NCI-H69 (cell line): ENCODE measurements at regions not wholly inside any gene's neighbourhood (a gene's known extent, or its start where the extent isn't known, plus 50 kb on each side); places are given as distances from the start of the nearest gene placed in this dataset.
"Not testable (repeated sequence)": the region's sequence is repeated elsewhere in the genome, so short reads cannot be mapped to it uniquely, and the experiment has no call there.

Experiments
- DNase-seq: peaks from one replicate; lab custom pipeline; 2025; lab: John Stamatoyannopoulos, UW

- no peak for DNase-seq
Measured at GRCh38 chr13:37295573-37295972, 190.1 kb upstream of the CSNK1A1L start.

DNA sequence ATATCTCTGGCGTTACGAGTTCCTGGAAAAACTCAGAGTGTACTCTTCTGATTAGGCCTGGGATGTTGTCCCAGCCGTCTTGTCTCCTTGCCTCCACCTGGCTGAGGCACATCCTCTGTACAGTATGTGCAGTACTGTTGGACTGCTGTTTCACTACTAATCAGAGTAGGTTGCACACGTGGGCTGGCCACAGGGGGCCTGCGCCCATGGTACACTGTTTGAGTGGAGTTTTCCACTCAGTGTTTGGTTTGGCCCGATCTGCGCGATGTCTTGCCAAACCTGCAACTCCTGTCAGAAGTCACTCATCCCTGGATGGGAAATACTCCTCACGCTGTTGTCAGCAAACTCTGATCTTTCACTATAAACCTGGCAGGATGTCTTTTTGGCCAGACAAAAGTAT lies 189.6 kb upstream of the CSNK1A1L start:
- DNase-seq = no peak

- DNase-seq = no peak
Measured at GRCh38 chr13:37294472-37294871, 189.0 kb upstream of the CSNK1A1L start.

DNA sequence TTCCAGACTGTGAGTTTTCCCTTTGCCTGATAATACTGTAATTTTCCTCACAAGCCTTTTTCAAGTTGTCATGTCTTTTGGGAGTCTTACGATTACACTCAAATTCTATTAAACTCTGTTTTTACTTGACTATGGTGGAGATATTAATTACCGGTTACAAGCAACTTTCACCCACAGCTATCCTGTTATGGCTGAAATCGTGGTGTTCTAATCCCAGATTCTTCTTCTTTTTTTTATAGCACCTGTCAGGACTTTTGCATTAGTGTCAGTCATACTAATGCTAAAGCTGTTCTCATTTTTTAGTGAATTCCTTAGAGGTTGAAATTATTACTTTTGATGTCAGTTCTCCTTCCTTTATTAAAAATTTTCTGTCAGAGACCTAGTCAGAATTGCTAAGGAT lies 187.8 kb upstream of the CSNK1A1L start:
- DNase-seq = no peak

GRCh38 chr13:37290716-37291505 lies 185.4 kb upstream of the CSNK1A1L start:
- DNase-seq = no peak

- DNase-seq = no peak
Measured at GRCh38 chr13:37289212-37289935, 183.9 kb upstream of the CSNK1A1L start.

GRCh38 chr13:37288057-37288720 lies 182.7 kb upstream of the CSNK1A1L start:
- DNase-seq = no peak

DNA sequence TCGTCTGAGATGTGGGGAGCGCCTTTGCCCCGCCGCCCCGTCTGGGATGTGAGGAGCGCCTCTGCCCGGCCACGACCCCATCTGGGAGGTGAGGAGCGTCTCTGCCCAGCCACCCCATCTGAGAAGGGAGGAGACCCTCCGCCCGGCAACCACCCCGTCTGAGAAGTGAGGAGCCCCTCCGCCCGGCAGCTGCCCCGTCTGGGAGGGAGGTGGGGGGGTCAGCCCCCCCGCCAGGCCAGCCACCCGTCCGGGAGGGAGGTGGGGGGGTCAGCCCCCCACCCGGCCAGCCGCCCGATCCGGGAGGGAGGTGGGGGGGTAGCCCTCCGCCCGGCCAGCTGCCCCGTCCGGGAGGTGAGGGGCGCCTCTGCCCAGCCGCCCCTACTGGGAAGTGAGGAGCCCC lies 174.8 kb upstream of the CSNK1A1L start:
- DNase-seq = not testable (repeated sequence)

GRCh38 chr13:37277435-37278144 lies 172.1 kb upstream of the CSNK1A1L start:
- DNase-seq = no peak

DNA sequence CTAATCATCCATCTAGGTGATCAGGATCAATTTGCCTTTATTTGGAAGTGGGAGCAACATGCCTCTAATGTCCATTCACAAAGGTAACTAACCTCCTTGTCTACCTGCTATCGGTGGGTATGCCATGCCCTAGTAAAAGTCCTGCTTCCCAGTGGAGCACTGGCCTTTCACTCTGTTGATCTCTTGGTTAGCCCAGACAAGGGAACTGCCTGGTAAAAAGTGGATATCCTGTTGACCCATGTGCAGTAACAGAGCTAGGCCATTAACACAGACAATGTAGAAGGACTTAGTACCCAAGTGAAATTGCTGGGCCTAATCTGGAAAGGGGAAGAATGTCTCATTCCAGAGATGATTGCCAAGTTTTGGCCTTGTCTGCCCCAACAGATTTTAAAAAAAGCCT lies 171.5 kb upstream of the CSNK1A1L start:
- DNase-seq = no peak

DNA sequence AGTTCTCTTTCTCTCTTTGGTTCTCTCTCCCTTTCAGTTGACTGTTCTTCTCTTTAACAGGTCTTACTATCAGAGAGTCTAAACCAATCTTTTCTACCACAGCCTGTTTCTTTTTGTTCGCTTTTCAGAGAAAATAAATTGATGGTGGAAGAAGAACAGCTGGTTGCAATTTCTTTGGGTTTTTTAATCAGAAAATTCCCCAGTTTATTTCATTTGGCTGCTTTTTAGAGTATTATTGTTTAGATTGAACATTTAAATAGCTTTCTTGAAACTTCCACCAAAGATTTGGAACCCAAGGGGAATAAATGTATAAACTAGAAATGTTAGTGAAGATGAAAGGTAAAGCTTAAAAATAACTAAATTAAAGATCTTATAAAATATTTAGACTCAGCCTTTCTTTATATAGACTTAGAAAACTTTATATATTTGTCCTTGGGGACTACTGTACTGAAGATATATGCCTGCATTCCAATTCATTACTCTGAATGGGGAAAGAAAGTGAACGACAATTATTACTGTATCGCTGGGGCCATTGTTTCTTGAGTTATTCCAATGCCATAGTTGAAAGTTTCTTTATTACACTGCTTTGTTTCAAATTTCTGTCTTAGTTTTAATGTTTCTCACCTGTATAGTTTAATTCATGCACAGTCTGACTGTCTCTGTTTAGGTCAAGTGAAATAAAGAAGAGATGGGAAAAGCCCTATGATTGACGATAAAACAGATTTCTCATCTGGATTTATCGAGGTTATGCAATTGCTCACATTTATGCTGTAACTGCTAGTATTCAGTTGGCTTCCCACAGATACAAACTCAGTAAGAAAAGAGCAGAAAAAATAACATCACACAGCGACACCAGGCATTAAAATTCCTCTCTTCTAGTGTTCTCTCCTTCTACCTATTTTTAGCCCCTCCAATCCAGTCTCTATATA lies 169.4 kb upstream of the CSNK1A1L start:
- DNase-seq = no peak

GRCh38 chr13:37273836-37274235 lies 168.4 kb upstream of the CSNK1A1L start:
- DNase-seq = no peak

- no peak for DNase-seq
Measured at GRCh38 chr13:37270226-37271001, 164.9 kb upstream of the CSNK1A1L start.

DNA sequence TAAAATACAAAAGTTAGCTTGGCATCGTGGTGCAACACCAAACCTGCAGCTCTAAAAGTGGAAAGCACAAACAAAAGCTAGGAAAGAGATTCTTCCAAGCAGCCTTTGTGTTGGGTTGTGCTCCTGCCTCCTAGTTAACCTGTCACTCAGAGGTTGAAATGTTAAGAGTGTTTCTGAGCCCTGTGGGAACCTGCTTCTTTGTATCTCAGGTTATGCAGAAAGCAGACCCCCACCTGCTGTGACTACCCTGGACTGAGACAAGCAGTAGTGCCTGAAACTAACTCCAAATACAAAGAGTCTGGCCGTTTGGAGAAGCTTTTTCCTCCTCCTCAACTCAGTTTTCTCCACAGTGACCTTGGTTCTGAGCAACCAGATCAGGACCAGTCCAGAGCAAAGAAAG lies 158.4 kb upstream of the CSNK1A1L start:
- no peak for DNase-seq

GRCh38 chr13:37257706-37258105 lies 152.2 kb upstream of the CSNK1A1L start:
- no peak for DNase-seq

DNA sequence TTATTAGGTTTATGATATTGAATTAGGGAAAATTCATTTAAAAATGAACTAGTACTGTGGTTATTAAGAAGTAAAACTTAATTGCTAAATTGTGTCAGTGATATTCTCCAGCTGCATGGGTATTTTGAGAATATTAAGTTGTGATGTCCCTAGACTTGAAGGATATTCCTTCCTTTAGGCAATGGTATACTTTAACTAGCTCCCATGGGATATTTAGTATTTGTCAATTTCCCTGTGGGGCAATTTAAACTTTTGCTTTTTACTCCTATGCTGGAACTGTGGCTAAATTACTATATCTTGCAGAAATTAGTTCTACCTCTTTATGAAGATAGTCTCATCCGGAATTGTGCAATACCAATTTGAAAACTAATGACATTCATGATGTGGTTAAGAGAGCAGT lies 151.6 kb upstream of the CSNK1A1L start:
- no peak for DNase-seq

DNA sequence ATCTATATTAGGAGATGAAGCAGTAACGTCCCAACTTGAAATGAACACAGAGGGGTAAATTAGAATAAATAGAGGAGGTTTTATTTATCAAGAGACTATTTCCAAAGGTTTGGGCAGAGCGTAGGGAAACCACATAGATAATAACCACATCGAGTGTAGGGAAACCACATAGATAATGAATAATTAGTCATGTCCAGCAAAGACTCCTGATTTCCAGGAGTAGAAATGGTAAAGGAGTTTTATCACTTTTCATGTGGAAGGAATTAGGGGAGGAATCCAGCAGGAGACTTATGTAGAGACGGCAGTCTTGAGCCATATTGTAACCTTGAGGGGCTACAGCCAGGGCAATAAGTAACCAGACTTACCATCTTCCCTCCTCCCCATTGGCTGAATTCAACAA lies 136.3 kb upstream of the CSNK1A1L start:
- DNase-seq = no peak

DNA sequence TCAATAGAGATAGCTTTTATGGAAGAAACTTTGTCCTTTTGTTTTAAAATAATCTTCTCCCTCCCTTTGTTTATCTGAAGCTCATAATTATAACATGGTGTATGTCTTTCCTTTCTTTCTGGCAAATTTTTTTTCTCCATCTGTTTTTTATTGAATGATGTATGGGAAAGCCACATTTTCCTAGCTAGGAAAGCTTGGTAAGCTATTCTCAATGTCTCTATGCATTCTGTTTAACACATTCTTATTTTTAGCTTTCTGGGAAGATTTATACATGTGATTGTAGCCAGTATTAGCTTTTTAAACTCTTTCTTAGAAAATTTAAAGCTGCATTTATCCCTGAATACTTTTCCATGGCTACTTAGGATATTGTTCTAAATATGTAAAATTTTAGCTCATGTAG lies 124.9 kb upstream of the CSNK1A1L start:
- DNase-seq = no peak

DNA sequence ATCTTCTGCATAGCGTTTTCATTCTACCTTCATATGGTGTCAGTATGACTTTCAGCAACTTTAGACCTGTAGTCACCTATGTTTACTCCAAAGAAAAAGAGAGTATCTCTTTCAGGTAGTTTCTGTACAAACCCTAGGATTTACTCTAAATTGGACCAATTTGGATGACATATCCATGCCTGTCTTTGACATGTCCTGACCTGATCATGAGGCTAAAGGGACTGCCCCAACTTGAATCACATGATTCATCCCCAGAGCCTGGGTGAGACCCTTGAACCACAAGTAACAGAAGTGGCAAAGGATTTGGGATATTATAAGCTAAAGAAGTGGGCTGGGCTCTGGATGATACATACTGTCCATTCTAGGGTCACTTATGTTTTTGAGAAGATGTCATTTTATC lies 124.5 kb upstream of the CSNK1A1L start:
- no peak for DNase-seq

- DNase-seq = no peak
Measured at GRCh38 chr13:37226971-37227370, 121.5 kb upstream of the CSNK1A1L start.
